ENCODE measurements at regions not wholly inside any gene's neighbourhood (a gene's known extent, or its start where the extent isn't known, plus 50 kb on each side); places are given as distances from the start of the nearest gene placed in this dataset.
A peak's percentile ranks its signal among the peaks of the same experiment; 100 is the strongest.
"Not testable (repeated sequence)": the region's sequence is repeated elsewhere in the genome, so short reads cannot be mapped to it uniquely, and the experiment has no call there.

- DNase-seq, result peak; percentile 13
- intact Hi-C loops (cut with micrococcal nuclease); ATAC-seq: not testable (repeated sequence)
Observed at GRCh38 chr22:11131178-11131577, 4396.8 kb upstream of the OR11H1 start.
